ENCODE measurements at regions not wholly inside any gene's neighbourhood (a gene's known extent, or its start where the extent isn't known, plus 50 kb on each side); places are given as distances from the start of the nearest gene placed in this dataset.

DNA sequence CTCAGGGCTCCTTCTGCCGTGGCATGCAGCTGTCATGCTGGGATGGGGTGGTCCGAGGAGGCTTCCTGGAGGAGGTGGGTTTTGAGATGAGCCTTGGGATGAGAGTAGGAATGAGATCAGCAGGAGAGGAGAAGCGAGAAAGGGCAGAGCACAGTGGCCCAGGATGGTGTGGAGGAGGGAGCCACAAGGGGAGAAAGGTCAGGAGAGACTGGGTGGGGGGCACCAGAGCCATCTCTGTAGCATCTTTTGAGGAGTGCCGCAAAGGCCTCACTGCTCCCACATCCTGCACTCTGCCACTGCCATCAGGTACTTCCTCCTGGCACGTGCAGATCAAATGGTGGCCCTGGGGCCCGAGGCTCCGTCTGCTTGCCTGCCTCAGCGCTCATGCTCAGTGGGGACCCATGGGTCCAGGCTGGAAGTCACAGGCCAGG, 150.2 kb downstream of the MACROH2A1 start:
- Histone ChIP-seq H3K27me3 (no peaks in the 10 kb centered on the region), H3K36me3 (no peaks in the 10 kb centered on the region), H3K9me3 (no peaks in the 10 kb centered on the region), H3K4me1 (peaks cover 0 to 3% (median 0%) of the 10 kb centered on the region in 4 donors), H3K4me3 (no peak overlapping the region), H3K27ac (no peak overlapping the region)
- 88 to 93% methylated on average over 8 of the region's 8 CpGs for WGBS, 2 donors
- no peak for DNase-seq (ENCODE audit: low spot score in 2 of 2)
- TF ChIP-seq EP300 (IDR thresholded peaks at IDR 0.05) (no peak), CTCF (IDR thresholded peaks at IDR 0.05) (no peak), POLR2A (IDR thresholded peaks at IDR 0.05) (no peak)

DNA sequence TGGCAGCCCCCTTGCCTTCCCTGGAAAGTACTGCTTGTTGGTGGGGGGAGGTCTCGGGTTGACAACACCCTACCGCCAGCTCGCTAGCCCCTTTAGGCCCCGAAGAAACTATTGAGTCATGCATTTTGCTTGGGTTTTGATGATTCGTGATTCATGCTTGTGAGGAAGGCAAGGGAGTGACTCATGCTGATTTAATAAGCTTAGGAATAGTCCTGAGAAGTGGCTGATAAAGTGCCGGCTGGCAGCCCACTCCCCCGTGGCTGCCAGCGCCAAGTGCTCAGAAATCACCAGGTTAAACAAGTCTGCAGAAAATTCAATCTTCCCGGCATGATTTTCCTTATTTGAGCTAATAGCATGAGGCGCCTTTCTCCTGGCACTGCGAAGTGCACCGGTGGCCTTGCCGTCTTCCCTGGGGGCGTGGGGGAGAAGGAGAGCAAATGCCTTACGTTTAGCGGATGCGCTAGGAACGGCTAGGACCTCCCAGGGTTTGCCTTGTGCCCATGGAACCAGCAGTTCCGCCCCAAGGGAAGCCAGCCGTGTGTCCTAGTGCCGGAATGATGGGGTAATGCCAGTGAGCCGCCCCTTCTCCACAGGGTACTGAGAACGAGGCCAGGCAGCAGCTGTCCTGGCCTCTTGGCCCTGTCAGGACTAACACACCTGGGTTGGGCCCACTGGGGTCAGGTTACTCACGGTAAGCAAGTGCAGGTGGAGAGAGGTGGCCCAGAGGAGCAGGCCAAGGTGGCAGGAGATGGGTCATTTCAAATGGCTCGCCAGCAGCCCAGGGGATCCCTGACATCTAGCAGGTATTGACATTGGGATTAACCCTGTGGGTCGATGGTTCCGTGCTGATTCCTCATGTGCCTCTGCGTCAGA, 151.9 kb downstream of the MACROH2A1 start:
- Histone ChIP-seq H3K4me1 (peaks cover 0 to 11% (median 0%) of the 10 kb centered on the region in 4 donors), H3K27me3 (no peaks in the 10 kb centered on the region), H3K27ac (no peak overlapping the region), H3K4me3 (no peak overlapping the region), H3K9me3 (no peaks in the 10 kb centered on the region), H3K36me3 (no peaks in the 10 kb centered on the region)
- DNase-seq (ENCODE audit: low spot score in 2 of 2): no peak
- WGBS, 2 donors: 66 to 72% methylated on average over 28 of the region's 28 CpGs
- TF ChIP-seq POLR2A (IDR thresholded peaks at IDR 0.05) (no peak), EP300 (IDR thresholded peaks at IDR 0.05) (no peak), CTCF (IDR thresholded peaks at IDR 0.05) (no peak)

GRCh38 chr5:135246605-135246922, 152.5 kb downstream of the MACROH2A1 start:
- H3K4me3 ChIP-seq: no peak overlapping the region
- H3K27ac ChIP-seq: no peak overlapping the region
- no peaks in the 10 kb centered on the region for H3K36me3 ChIP-seq
- TF ChIP-seq CTCF (IDR thresholded peaks at IDR 0.05) (no peak), EP300 (IDR thresholded peaks at IDR 0.05) (no peak), POLR2A (IDR thresholded peaks at IDR 0.05) (no peak)
- no peak for DNase-seq (ENCODE audit: low spot score in 2 of 2)
- H3K4me1 ChIP-seq: peaks cover 0 to 11% (median 0%) of the 10 kb centered on the region in 4 donors
- no peaks in the 10 kb centered on the region for H3K9me3 ChIP-seq
- 89% methylated on average over 5 of the region's 5 CpGs for WGBS, 2 donors
- no peaks in the 10 kb centered on the region for H3K27me3 ChIP-seq

GRCh38 chr5:135245521-135246499, 153.2 kb downstream of the MACROH2A1 start:
- DNase-seq (ENCODE audit: low spot score in 2 of 2): no peak
- 60 to 61% methylated on average over 8 of the region's 8 CpGs for WGBS, 2 donors
- Histone ChIP-seq H3K9me3 (no peaks in the 10 kb centered on the region), H3K36me3 (no peaks in the 10 kb centered on the region), H3K4me1 (peaks cover 0 to 11% (median 0%) of the 10 kb centered on the region in 4 donors), H3K27ac (no peak overlapping the region), H3K4me3 (no peak overlapping the region), H3K27me3 (no peaks in the 10 kb centered on the region)
- TF ChIP-seq EP300 (IDR thresholded peaks at IDR 0.05): no peak

DNA sequence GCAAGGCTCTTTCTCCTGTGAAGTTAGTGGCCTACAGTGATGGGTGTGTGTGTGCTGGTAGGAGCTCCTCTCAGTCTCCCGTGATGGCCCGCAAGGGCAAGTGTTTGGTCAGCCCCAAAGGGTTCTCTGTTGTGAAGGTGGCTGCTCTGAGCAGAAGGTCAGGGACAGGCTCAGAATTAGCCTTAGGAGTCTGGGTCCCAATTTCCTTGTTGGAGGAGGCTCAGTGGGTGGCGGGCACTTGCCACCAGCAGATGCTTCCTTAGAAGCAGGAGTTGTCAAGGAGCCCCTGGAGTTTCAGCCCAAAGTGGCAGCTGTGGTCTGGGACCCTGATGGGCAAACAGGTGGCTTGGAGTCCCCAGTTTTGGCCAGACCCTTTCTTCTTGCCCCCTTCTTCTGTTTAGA, 154.4 kb downstream of the MACROH2A1 start:
- H3K27me3 ChIP-seq: no peaks in the 10 kb centered on the region
- DNase-seq (ENCODE audit: low spot score in 2 of 2): no peak
- H3K9me3 ChIP-seq: no peaks in the 10 kb centered on the region
- peaks cover 0 to 19% (median 2%) of the 10 kb centered on the region in 4 donors for H3K4me1 ChIP-seq
- no peak overlapping the region for H3K4me3 ChIP-seq
- H3K27ac ChIP-seq: no peak overlapping the region
- WGBS, 2 donors: 100% methylated on average over 2 of the region's 3 CpGs
- TF ChIP-seq POLR2A (IDR thresholded peaks at IDR 0.05) (no peak), EP300 (IDR thresholded peaks at IDR 0.05) (no peak), CTCF (IDR thresholded peaks at IDR 0.05) (no peak)
- H3K36me3 ChIP-seq: no peaks in the 10 kb centered on the region
